ENCODE measurements at regions not wholly inside any gene's neighbourhood (a gene's known extent, or its start where the extent isn't known, plus 50 kb on each side); places are given as distances from the start of the nearest gene placed in this dataset.

- H3K27me3 ChIP-seq, result peaks cover 0 to 8% of the 10 kb centered on the region in 2 donors
- peaks cover 0 to 11% of the 10 kb centered on the region in 2 donors for H3K9me3 ChIP-seq
- no peak overlapping the region for H3K4me3 ChIP-seq
- no peaks in the 10 kb centered on the region for H3K36me3 ChIP-seq
- H3K27ac ChIP-seq, result no peak overlapping the region
- TF ChIP-seq CTCF (IDR thresholded peaks at IDR 0.05), result no peak
- TF ChIP-seq POLR2A (IDR thresholded peaks at IDR 0.05), result no peak
- no peak for TF ChIP-seq POLR2AphosphoS5 (IDR thresholded peaks at IDR 0.05)
- intact Hi-C loops (cut with DNase I; ENCODE audit: low total_unique reads), result no loop called here
- H3K4me1 ChIP-seq, result no peaks in the 10 kb centered on the region
- no peak for DNase-seq (ENCODE audit: low spot score in 2 of 2)
These were observed 560.8 kb downstream of the FGF13 start for GRCh38 chrX:138150709-138151108.

GRCh38 chrX:138157850-138158249, 553.7 kb downstream of the FGF13 start:
- Histone ChIP-seq H3K27ac (no peak overlapping the region), H3K27me3 (peaks cover 0 to 13% of the 10 kb centered on the region in 2 donors), H3K36me3 (no peaks in the 10 kb centered on the region), H3K4me3 (no peak overlapping the region), H3K4me1 (no peaks in the 10 kb centered on the region), H3K9me3 (no peaks in the 10 kb centered on the region)
- intact Hi-C loops (cut with DNase I; ENCODE audit: low total_unique reads), result no loop called here
- no peak for TF ChIP-seq POLR2AphosphoS5 (IDR thresholded peaks at IDR 0.05)
- no peak for TF ChIP-seq POLR2A (IDR thresholded peaks at IDR 0.05)
- TF ChIP-seq CTCF (IDR thresholded peaks at IDR 0.05), result no peak
- DNase-seq (ENCODE audit: low spot score in 2 of 2), result no peak

GRCh38 chrX:138191998-138192397, 519.5 kb downstream of the FGF13 start:
- Histone ChIP-seq H3K9me3 (no peaks in the 10 kb centered on the region), H3K36me3 (no peaks in the 10 kb centered on the region), H3K4me3 (no peak overlapping the region), H3K27ac (no peak overlapping the region), H3K4me1 (no peaks in the 10 kb centered on the region), H3K27me3 (peaks cover 0 to 12% of the 10 kb centered on the region in 2 donors)
- intact Hi-C loops (cut with DNase I; ENCODE audit: low total_unique reads), result no loop called here
- no peak for TF ChIP-seq POLR2A (IDR thresholded peaks at IDR 0.05)
- peak in 2 of 3 donors; percentile 15 to 16 for TF ChIP-seq CTCF (IDR thresholded peaks at IDR 0.05)
- no peak for DNase-seq (ENCODE audit: low spot score in 2 of 2)

GRCh38 chrX:138229718-138230117, 481.8 kb downstream of the FGF13 start:
- DNase-seq (ENCODE audit: low spot score in 2 of 2), result no peak

GRCh38 chrX:138240266-138240665, 471.3 kb downstream of the FGF13 start:
- TF ChIP-seq POLR2A (IDR thresholded peaks at IDR 0.05) (no peak), POLR2AphosphoS5 (IDR thresholded peaks at IDR 0.05) (no peak), CTCF (IDR thresholded peaks at IDR 0.05) (no peak)
- intact Hi-C loops (cut with DNase I; ENCODE audit: low total_unique reads), result no loop called here
- Histone ChIP-seq H3K9me3 (no peaks in the 10 kb centered on the region), H3K4me1 (no peaks in the 10 kb centered on the region), H3K27me3 (peaks cover 0 to 8% of the 10 kb centered on the region in 2 donors), H3K36me3 (no peaks in the 10 kb centered on the region), H3K27ac (no peak overlapping the region), H3K4me3 (no peak overlapping the region)
- no peak for DNase-seq (ENCODE audit: low spot score in 2 of 2)

More at GRCh38 chrX:138229718-138230117, 481.8 kb downstream of the FGF13 start:
- Histone ChIP-seq H3K4me1 (no peaks in the 10 kb centered on the region), H3K9me3 (peaks cover 0 to 5% of the 10 kb centered on the region in 2 donors), H3K4me3 (no peak overlapping the region), H3K36me3 (no peaks in the 10 kb centered on the region), H3K27me3 (peaks cover 0 to 16% of the 10 kb centered on the region in 2 donors), H3K27ac (no peak overlapping the region)
- no peak for TF ChIP-seq CTCF (IDR thresholded peaks at IDR 0.05)
- no peak for TF ChIP-seq POLR2AphosphoS5 (IDR thresholded peaks at IDR 0.05)
- TF ChIP-seq POLR2A (IDR thresholded peaks at IDR 0.05), result no peak
- intact Hi-C loops (cut with DNase I; ENCODE audit: low total_unique reads), result no loop called here

All from breast epithelium (tissue), 4 donors.